ENCODE measurements at regions not wholly inside any gene's neighbourhood (a gene's known extent, or its start where the extent isn't known, plus 50 kb on each side); places are given as distances from the start of the nearest gene placed in this dataset.

DNA sequence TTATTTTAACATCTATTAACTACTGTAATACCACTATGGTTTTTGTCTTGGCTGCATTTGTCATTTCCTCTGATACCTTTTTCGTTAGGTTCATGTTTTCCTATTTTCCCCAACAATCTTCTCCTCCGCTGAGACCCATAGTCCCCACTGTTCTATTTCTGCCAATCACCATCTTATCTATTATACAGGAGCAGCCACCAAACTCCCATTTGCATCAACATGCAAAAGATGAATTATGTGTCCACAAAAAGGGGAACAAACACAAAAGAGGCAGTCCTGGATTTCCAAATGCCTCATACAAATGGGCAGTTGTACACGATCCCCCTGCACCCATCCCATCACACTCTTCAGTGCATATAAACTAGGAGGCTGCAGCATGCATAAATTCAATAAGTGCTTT lies 121.7 kb upstream of the MYLIP start:
- Histone ChIP-seq H3K27me3 (no peaks in the 10 kb centered on the region), H3K27ac (no peak overlapping the region), H3K36me3 (no peaks in the 10 kb centered on the region), H3K9me3 (no peaks in the 10 kb centered on the region), H3K4me3 (no peak overlapping the region), H3K4me1 (no peaks in the 10 kb centered on the region)
- intact Hi-C loops (cut with DNase I), result no loop called here
- 37% methylated on average over 3 of the region's 3 CpGs for WGBS (ENCODE audit: insufficient coverage, low coverage, low lambda C conversion rate, missing lambda C conversion rate)
- DNase-seq, result no peak
- TF ChIP-seq, protein P1, sequence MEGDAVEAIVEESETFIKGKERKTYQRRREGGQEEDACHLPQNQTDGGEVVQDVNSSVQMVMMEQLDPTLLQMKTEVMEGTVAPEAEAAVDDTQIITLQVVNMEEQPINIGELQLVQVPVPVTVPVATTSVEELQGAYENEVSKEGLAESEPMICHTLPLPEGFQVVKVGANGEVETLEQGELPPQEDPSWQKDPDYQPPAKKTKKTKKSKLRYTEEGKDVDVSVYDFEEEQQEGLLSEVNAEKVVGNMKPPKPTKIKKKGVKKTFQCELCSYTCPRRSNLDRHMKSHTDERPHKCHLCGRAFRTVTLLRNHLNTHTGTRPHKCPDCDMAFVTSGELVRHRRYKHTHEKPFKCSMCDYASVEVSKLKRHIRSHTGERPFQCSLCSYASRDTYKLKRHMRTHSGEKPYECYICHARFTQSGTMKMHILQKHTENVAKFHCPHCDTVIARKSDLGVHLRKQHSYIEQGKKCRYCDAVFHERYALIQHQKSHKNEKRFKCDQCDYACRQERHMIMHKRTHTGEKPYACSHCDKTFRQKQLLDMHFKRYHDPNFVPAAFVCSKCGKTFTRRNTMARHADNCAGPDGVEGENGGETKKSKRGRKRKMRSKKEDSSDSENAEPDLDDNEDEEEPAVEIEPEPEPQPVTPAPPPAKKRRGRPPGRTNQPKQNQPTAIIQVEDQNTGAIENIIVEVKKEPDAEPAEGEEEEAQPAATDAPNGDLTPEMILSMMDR (IDR thresholded peaks at IDR 0.05), result no peak
- TF ChIP-seq POLR2A (IDR thresholded peaks at IDR 0.05), result no peak
- no peak for ATAC-seq

DNA sequence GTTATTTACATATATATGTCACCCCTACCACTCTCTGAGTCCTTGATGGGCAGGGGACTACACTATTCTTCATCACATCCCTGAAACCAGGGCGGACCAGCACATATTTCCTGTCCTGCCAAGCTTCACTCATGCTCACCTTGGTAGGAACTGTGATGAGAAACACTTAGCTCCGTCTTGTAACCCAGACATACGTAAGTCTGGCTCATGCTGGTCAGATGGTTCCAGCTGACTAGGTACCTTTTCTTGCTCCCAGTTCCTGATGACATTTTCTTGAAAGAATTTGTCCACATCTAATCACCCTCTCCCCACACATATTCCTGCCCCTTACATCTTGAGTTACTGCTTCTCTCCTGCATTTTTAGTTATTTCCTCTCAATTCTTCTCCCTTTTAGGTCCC lies 122.2 kb upstream of the MYLIP start:
- TF ChIP-seq POLR2A (IDR thresholded peaks at IDR 0.05), result no peak
- TF ChIP-seq, protein P1 (IDR thresholded peaks at IDR 0.05), result no peak
- 51% methylated on average over 3 of the region's 3 CpGs for WGBS (ENCODE audit: insufficient coverage, low coverage, low lambda C conversion rate, missing lambda C conversion rate)
- DNase-seq, result no peak
- intact Hi-C loops (cut with DNase I), result no loop called here
- H3K36me3 ChIP-seq, result no peaks in the 10 kb centered on the region
- no peaks in the 10 kb centered on the region for H3K4me1 ChIP-seq
- H3K9me3 ChIP-seq, result no peaks in the 10 kb centered on the region
- H3K27ac ChIP-seq, result no peak overlapping the region
- no peak for ATAC-seq
- H3K27me3 ChIP-seq, result no peaks in the 10 kb centered on the region
- no peak overlapping the region for H3K4me3 ChIP-seq

DNA sequence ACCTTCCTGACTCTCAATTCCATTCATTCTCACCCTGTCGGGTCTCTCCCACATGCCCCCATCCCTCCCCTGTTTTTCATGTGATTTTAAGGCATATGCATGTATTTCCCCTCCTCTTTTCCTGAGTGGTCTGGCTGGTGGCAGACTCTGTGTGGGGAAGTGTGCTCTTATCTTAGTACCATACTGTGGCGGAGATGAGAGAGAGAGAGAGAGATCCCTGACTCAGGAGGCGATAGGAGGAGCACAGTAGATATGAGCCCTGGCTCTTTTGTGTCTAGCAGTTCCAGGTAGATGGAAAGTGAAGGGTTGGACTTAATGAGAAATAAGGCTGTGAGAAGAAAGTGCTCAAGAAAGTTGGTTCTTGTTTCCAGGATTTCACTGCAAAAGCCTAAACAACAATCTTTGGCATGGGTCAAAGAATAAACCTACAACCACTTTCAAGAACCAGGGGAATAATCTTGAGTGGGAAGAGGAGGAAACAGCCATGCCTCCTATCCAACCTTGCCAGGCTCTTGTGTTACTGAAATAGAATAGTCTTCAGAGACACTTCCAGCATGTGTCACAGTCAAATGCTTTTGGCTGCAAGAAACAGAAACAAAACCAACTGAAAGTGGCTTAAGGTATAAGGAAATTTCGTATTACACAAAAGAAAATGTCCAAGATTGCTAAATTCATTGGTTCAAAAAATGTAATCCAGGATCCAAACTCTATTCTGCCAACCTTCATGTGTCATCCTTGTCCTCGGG lies 123.8 kb upstream of the MYLIP start:
- TF ChIP-seq, protein P1 (IDR thresholded peaks at IDR 0.05), result no peak
- TF ChIP-seq POLR2A (IDR thresholded peaks at IDR 0.05), result no peak
- intact Hi-C loops (cut with DNase I), result no loop called here
- WGBS (ENCODE audit: insufficient coverage, low coverage, low lambda C conversion rate, missing lambda C conversion rate), result 41% methylated on average over 5 of the region's 5 CpGs
- Histone ChIP-seq H3K36me3 (no peaks in the 10 kb centered on the region), H3K9me3 (no peaks in the 10 kb centered on the region), H3K4me1 (no peaks in the 10 kb centered on the region), H3K27ac (no peak overlapping the region), H3K4me3 (no peak overlapping the region), H3K27me3 (no peaks in the 10 kb centered on the region)
- ATAC-seq (no peak), DNase-seq (no peak)

DNA sequence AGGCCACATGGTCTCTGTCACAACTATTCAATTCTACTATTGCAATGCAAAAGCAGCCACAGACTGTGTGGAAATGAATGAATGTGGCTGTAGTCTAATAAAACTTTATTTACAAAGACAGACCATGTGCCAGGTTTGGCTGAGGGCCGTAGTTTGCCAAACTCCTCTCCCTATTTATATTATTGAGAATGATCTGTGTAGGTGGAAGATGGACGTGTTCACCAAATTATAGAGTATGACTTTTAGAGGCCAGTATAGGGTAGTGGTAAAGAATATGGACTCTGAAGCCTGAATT lies 125.7 kb upstream of the MYLIP start:
- Histone ChIP-seq H3K36me3 (no peaks in the 10 kb centered on the region), H3K4me1 (no peaks in the 10 kb centered on the region), H3K4me3 (no peak overlapping the region), H3K27me3 (no peaks in the 10 kb centered on the region), H3K9me3 (no peaks in the 10 kb centered on the region), H3K27ac (no peak overlapping the region)
- DNase-seq (no peak), ATAC-seq (no peak)
- WGBS (ENCODE audit: insufficient coverage, low coverage, low lambda C conversion rate, missing lambda C conversion rate), result 71% methylated on average over 2 of the region's 2 CpGs
- intact Hi-C loops (cut with DNase I), result no loop called here
- TF ChIP-seq, protein P1 (IDR thresholded peaks at IDR 0.05), result no peak
- no peak for TF ChIP-seq POLR2A (IDR thresholded peaks at IDR 0.05)

Measured in right lobe of liver (tissue), 6 donors.